ENCODE measurements at regions not wholly inside any gene's neighbourhood (a gene's known extent, or its start where the extent isn't known, plus 50 kb on each side); places are given as distances from the start of the nearest gene placed in this dataset.

DNA sequence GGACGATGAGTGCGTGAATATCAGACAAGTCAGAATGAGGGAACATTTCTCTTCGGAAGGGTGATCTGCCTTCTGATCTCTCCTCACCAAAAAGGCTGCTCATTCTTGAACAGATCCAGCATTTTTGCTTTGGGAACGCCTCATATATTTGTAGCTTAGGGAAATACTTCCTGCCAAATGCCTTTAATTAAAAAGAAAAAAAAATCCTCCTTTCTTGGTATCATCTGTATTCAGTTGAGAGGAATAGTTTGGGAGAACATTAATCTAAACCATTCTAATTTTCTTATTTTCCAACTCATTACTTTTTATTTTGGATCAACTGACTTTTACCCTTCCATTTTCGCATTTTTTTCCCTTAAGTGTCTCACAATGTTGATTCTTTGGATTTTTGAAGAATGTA is 163.4 kb downstream of the SNX18 start:
- no peak for DNase-seq (ENCODE audit: low read depth in 2 of 2)

DNA sequence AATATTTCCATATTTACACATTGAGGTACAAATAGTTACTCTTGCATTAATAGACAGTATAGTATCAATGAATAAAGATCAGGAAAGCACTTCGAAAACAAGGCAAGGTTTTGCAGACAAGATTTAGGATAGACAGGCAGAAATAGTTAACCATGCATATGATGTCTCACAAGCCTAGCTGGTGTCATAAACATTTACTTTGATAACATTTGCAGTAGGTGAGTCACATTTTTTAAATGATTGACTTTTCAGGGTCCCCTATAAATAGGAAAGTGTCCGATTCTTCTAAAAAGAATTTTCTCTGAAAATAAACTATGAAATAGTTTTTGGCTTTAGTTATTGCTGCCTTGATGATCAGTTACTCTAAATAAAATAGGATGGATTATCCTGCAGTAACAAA is 162.1 kb downstream of the SNX18 start:
- DNase-seq (ENCODE audit: low read depth in 2 of 2): no peak

DNA sequence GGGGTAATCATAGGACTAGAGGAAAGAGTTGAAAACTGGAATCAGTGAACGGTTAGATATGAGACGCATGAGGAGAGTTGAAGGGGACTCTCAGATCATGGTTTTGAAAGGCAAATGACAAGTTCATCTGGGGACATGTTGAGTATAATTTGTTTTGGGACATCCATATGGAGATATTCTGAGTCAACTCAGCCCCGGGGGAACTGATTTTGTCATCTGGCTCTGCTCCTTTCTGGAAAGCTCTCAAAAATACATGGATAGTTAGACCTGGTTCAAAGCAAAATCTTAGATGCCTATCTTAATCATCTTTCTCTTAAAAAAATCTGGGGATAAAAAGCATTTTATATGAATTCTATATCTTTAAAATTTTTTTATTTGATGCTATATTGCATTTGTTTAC is 161.2 kb downstream of the SNX18 start:
- no peak for DNase-seq (ENCODE audit: low read depth in 2 of 2)

DNA sequence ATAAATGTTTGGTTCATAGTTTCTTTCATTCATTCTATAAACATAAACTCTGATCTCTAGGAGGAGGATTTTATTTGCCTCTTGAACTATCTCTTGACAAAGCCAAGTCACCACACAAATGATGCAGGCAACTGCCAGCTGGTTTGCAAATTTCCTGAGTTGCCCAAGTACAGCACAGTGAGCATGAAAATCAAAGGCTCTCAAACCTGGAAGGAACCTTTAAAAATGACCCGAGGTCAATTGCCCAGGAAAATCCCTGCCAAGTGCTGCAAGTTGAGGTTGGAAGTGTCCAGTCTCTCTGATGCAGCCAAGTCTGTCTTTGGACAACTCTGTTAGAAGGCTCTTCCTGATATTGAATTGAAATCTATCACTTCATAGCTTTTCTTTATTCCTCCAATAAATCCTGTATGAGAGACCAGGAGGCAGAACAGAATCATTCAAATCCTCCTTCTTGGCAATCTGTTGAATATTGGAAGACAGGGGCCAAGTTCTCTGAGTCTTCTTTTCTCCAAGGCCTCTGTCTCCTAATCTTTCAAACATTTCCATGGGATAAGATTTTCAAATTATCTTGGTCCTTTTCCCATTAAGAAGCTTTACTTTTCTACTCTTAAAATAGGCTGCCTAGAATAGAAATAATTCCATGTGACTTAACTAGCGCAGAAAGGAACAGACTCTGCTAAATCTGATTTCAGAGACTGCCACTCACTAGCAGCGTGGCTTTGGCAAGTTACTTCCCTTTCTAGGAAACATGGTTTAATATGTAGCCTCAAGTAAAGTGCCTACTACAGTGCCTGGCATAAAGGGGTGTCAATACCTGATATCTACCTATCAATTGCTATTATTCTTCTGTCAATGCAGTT is 159.2 kb downstream of the SNX18 start:
- no peak for DNase-seq (ENCODE audit: low read depth in 2 of 2)

DNA sequence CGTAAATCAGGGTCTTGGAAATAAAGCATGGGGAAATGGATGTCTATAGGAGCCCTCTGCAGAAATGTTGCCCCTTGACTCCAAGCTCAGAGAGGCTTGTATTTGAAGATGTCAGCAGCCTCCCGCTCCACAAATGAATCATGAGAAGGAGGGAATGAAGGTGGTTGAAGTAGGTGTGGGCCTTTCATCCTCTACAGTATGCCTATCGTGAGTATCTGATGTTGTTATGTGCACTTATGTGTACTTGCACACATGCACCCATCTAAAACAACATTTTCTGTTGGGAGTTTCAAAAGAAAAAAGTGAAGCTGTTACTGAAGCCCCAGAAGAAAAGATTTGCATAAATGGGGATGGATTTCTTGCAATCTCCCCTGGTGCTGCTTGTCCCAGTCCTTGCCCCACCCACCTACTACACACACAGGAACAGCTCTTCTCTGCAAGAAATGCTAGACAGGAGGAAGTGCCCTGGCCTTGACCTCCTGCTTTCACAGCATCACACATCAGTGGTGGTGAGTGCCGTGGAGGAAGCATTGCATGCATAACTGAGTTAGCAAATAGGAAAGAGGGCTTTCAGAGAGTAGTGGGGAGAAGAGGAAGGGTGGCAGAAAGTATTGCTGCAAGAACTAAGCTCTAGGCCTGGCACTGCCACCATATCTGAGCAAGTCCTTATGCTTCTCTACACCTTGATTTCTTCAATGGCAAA is 156.1 kb downstream of the SNX18 start:
- peak in 1 of 2 donors; percentile 5 for DNase-seq (ENCODE audit: low read depth in 2 of 2)

DNA sequence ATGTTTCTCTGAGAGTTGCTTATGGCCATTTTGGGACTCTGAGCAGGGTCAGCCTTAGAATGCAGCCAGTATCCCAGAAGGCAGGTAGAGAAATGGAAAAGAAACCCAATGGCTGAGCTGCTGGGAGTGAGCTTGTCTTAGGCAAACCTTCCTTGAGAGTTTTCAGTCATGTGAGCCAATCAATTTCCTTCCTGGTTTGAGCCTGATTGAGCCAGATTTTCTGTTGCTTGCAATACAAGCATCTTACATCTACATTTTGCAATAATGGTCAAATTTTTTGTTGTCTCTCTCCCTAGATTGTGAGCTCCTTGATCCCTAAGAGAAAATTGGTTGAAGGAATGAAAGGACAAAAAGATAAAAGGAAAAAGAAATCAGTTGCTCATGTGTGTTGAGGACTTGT is 155.3 kb downstream of the SNX18 start:
- no peak for DNase-seq (ENCODE audit: low read depth in 2 of 2)

DNA sequence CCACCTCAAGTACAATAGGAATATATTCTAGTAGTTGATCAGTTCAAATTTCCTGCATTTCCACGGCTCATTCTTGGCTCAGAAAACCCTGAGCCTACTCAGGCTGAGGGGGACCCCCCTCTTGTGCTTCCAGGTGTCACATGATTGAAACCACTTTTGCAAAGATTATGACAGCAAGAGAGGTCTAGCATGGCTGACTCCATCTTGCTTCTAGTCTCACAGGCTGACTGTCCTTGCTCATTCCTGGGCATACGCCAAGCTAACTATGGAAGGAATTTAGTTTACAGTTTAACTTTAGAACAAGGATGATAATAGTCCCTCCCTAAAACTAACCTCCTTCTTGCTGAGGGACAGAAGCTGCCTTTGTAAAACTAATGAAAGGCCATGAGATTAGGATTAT is 154.1 kb downstream of the SNX18 start:
- DNase-seq (ENCODE audit: low read depth in 2 of 2): no peak

DNA sequence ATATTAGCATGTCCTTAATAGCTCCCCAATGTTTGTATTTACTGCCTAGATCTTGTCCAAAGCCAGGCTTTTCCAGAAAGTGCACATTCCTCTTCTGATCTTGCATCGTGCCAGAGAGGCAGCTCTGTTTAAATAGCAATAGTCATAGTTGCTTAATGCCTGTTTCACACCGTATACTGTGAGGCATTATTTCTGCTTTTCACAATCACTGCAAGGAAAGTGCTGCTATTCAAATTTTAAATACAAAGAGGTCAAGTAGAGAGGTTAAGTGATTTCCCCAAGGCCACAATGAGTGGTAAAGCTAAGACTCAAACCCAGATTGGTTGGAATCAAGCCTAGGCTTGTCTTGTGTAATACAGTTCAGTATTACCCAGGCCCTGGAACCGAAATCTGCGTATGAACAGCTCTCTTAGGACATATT is 153.6 kb downstream of the SNX18 start:
- DNase-seq (ENCODE audit: low read depth in 2 of 2): no peak

DNA sequence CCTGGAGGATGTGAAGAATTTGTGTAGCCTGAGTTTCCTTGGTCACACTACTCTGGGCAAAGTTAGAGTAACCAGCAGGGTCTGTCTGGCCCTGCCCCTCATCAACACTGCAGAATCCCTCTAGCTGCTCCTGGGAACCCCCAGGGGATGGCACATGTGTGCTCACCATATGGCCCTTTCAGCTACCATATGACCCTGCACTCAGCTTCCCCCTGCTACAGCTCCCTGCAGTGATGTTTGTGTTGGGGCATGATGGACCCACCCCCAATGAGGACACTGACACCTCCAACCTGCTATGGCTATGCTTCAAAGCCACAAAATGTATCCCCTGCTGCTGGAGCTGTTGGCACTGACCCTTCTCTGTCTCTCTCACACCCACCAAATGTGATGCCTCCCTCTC is 152.7 kb downstream of the SNX18 start:
- DNase-seq (ENCODE audit: low read depth in 2 of 2): no peak

DNA sequence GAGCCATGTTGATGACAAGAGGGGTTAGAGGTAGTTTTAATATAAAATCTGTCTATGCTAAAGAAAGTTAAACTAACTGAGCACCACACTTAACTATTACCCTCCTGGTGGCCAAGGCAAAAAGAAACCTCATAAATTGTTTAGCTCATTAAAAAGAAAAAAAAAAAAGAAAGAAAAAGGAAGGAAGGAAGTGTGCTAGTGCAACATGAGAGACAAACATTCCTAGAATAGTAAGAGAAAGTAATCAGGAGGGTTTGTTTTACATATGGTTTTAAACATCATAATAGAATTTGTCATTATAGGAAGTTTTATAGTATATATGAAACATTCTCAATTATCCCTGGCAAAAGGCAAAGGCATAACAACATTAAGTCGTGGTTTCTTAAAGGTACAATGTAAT is 152.3 kb downstream of the SNX18 start:
- DNase-seq (ENCODE audit: low read depth in 2 of 2): no peak

DNA sequence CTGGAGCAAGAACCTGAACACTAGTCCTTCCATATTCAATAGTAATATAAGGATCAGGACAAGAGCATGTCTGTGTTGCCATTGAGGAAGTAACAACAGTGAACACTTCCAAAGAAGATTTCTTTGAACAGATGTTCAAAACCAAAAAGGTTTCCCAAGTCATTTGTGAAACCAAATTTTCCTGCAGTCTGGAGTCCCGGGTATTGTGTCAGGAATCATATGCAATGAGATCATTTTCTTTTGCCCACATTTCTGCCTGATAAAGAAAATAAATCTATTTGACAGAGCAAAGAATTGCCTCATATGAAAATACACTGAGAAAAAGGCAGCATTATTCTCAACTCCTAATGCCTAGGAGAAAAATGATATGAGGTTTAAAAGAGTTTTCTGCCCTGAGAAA is 151.7 kb downstream of the SNX18 start:
- DNase-seq (ENCODE audit: low read depth in 2 of 2): no peak

DNA sequence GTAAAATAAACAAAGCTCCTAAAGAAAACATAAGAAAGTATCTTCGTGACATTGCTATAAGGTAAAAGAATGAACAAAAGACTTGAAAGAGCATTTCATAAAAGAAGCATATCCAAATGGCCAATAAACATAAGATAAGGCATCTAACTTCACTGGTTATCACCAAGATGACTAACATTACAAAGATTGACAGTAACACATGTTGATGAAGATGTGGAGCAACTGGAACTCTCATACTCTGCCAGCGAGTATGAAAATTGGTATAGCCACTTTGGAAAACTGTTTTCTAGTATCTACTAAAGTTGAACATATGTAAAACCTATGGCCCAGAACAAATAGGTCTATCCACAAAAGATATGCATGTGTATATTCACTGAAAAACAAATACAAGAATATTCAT is 150.5 kb downstream of the SNX18 start:
- DNase-seq (ENCODE audit: low read depth in 2 of 2): no peak

DNA sequence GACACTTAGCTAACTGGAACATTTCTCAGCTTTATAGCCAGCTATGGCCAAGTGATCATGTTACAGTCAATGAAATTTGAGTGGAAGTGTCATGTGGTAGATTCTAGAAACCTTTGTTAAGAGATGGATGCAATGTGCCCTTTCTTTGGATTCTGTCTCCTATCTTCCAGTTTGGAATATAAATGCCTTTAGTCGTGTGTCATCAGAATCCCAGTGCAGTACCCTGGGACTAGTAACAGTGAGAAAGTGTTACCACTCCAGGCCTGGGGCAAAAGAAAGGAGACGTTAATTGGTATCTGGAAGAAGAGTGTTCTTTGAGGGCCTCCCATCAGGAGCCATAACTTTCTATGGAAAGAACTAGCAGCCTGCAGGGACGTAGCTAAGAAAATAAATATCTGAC is 149.6 kb downstream of the SNX18 start:
- DNase-seq (ENCODE audit: low read depth in 2 of 2): no peak

DNA sequence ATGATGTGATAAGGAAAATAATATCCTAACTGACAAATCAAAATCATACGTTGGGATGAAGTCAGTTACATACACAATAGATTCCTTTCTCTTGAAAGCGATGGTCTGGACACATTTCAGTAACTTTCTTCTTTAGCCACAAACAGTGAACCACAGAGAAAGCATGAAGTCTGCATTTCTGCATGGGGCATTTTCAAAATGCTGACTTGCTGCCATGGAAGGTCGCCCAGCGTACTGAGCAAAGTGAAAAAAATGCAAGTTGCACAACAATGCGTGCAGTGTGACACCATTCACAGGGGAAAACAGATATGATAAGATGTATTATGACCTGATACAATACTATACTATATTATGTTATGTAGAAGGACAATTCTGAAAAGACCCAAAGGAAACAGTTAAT is 146.3 kb downstream of the SNX18 start:
- no peak for DNase-seq (ENCODE audit: low read depth in 2 of 2)

DNA sequence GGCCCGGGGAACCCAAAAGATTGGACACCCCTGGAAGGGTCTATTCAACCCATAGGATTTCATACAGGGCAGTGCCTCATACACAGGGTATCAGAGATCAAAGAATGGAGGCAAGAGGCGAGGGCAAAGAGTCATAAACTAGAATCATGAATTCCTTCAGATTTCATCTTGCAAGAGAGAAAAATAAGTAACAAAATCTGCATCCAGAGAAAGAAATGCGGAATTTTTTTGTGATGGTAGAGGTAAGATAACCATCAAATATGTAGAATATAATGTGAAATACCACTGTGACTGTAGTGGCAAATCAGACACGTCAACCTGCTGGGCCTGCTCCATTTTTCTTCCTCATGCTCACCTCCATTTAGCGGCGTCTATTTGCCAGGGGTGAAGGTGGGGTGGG is 143.6 kb downstream of the SNX18 start:
- no peak for DNase-seq (ENCODE audit: low read depth in 2 of 2)

DNA sequence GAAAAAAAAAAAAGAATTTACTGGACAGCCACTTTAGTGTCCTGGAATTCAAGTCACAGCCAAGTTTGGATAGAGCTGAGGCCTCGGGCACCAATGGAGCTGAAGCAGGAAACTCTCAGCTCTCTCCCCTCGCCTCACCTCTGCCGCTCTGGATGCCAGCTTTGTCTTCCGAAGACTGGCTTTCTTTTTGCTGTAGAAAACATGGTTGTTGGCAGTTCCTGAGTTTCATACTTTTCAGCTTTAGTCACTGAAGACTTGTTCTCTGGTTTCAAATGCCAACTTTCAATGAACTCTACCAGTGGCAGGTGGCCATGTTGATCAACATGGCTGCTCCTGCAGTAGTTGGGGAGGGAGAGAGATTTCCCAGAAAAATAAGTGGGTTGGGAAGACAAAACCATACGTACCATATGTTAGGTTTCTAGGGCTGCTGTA is 142.2 kb downstream of the SNX18 start:
- DNase-seq (ENCODE audit: low read depth in 2 of 2): no peak

DNA sequence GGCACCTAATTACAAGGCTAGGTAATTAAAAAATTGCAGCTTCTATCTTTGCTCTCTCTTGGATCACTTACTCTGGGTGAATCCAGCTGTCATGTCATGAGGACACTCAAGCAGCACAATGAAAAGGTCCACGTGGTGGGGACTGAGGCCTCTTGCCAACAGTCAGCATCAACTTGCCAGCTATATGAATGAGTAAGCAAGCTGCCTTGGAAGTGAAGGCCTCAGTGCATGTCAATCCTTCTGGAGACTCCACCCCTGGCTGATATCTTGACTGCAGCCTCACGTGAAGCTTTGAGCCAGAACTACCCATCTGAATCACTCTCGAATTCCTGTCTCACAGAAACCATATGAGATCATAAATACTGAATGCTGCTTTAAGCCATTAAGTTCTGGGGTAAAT is 140.5 kb downstream of the SNX18 start:
- DNase-seq (ENCODE audit: low read depth in 2 of 2): no peak

DNA sequence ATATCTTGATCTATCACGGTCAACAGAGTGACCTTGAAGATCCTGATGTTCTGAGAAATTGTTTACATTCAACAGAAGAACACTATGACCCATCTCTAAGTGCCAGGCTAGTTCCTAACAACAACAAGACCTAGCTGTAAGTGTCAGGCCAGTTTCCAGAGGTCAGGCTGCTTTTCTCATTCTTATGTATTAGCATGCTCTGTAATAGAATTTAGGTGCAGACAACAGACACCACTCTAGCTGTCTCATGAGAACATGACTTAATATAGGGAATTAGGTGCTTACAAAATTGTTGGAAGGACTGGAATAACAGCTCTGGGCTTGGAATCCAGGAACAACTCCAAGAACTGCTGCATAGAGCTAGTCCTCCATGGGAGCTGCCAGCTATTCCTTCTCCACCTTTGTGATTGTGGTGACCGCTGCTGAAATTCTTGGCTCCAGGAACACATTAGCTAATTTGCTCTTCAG is 138.7 kb downstream of the SNX18 start:
- no peak for DNase-seq (ENCODE audit: low read depth in 2 of 2)

DNA sequence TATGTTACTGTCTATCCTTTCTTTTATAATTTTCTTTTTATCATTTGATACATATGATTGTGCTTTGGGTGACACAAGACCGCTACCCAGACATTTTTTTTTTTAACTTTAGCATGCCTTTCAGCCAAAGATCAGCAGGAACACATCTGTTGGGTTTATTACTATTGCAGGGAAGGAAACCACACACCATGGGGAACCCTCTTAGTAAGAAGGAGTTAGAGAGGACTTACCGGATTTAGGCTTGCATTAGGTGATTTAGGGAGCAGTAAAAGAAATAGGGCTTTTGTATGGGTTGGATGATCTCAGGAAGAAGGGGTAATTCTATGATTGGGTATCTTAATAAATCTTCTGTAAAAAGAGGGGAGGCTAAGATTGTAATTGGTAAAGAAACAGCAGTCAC is 138.2 kb downstream of the SNX18 start:
- DNase-seq (ENCODE audit: low read depth in 2 of 2): no peak

DNA sequence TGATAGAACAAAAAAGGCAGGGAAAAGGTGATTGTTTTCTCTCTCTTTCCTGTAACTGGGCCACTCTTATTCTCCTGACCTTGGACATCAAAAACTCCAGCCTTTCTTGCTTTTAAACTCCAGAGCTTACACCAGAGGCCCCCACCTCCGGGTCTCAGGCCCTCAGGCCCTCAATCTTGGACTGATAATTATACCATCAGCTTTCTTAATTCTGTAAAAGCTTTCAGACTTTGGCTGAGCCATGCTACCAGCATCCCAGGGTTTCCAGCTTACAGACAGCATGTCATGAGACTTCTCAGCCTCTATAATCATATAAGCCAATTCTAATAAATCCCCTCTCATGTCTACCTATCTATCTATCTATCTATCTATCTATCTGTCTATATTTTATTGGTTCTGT is 137.7 kb downstream of the SNX18 start:
- no peak for DNase-seq (ENCODE audit: low read depth in 2 of 2)

DNA sequence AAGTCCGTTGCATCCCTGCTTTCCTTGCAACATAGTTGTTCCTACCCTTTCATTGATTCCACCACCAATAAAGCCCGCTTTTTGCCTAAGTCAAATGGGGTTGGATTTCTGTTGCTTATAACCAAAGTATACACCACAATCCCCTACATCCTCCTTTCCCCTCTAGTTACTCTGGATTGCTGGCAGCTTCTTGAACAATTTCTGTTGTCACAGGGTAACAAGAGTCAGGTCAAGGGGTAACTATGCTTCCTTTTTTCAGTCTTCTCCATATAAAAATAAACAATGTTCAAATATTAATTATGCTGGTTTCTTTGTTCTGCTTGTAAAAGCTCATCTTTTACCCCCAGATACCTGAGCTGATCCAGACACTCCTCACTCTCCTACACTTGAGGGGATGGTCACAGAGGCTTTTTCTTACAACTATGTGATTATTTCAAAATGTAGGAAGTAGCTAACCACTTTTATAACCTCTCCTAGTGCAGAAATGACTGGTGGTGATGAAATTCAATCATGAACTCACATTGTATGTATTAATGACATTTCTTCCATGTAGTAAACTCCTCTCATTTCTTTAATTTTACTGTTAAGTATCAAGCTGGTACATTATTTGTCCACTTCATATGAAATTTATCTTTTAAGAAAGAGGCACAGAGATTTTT is 136.5 kb downstream of the SNX18 start:
- no peak for DNase-seq (ENCODE audit: low read depth in 2 of 2)

DNA sequence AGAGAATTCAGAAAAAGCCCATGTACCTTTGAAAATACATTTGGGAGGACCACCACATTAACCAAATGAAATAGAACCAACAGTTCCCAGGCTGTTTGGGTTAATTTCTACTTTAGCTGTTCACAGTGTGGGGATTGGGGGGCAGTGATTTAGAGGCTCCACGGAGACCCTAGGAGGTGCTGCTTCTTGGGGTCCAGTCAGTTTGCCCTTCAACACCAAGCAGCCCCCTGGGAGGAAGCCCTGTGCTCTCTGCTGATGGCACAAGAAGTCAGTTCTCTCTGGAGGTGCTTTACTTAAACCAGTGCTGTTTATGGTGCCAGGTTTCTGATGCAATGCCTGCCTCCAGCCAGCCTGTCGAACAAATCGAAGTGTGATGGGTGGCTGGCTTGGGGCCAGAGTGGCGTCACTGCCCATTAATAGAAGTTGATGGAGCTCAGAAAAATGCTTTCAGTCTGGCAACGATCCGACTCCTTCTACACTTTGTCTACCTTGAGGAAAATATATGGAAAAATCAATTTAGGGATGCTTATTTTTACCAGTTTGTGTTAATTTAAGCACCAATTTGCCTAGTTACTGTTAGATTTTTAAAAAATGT is 134.0 kb downstream of the SNX18 start:
- DNase-seq (ENCODE audit: low read depth in 2 of 2): no peak
